ENCODE measurements at regions not wholly inside any gene's neighbourhood (a gene's known extent, or its start where the extent isn't known, plus 50 kb on each side); places are given as distances from the start of the nearest gene placed in this dataset.

DNA sequence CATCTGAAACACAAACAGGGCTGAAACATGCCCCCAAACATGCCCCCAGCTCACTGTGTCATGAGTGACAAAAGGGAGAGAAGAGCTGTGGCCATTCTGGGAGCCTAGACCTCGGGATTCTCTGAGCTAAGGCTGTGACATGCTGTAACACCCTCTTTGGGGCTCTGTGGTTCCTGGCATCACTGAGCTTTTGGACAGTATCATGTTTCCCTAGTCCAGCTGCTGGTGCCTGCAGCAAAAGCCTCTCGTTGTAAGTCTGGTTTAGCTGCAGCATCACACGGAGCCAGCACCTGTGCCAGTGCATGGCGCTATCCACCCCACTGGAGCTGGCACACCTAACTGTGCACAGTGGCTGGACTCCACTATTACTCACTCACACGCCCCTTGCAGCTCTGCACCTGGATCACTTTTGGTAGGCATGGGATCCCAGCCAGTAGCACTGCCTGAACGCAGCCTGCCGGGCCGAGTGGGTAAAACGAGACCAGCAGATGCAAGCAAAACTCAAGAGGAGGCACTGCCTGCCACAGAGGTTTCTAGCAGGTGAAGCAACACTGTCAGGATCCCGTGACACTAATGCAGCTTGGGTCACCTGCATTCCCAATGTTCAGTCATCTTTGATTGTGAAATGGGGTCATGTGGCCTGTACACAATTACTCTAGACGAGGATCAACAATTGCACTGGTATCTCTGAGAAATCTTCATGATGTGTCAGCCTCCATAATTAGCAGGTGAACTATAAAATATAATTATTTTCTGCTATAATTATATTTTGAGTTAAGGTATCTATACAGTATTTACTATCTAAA is 547.2 kb downstream of the ZNF804A start:
- no CpG with 5 or more reads among the region's 11 CpGs for WGBS (ENCODE audit: insufficient coverage, insufficient read length)
- Histone ChIP-seq H3K9me3 (ENCODE audit: control insufficient read depth, insufficient read depth, low read length) (no peaks in the 10 kb centered on the region), H3K36me3 (ENCODE audit: control insufficient read depth, insufficient read depth, low read length) (no peaks in the 10 kb centered on the region), H3K4me3 (ENCODE audit: low read length) (no peak overlapping the region), H3K4me1 (ENCODE audit: control insufficient read depth, insufficient read depth, low read length) (no peaks in the 10 kb centered on the region), H3K27me3 (ENCODE audit: control insufficient read depth, insufficient read depth, low read length) (no peaks in the 10 kb centered on the region), H3K27ac (ENCODE audit: low read length) (no peak overlapping the region)
- DNase-seq (ENCODE audit: low read depth, low spot score): no peak

DNA sequence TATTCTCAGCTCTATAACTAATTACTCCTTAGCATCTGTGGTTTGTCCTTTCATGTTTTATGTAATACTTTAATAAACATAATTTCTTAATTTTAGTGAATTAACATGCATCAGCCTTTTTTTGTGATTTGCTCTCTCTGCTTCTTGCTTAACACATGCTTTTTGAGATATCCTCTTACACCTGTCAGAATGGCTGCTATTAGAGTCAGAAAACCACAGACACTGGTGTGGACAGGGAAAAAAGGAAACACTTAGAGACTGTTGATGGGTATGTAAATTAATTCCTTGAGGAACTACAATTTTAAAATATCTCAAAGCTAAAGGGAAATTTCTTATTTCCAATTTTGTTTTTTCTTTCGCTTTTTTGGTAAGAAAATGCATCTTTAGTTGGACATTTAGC is 549.0 kb downstream of the ZNF804A start:
- Histone ChIP-seq H3K9me3 (ENCODE audit: control insufficient read depth, insufficient read depth, low read length) (no peaks in the 10 kb centered on the region), H3K36me3 (ENCODE audit: control insufficient read depth, insufficient read depth, low read length) (no peaks in the 10 kb centered on the region), H3K4me3 (ENCODE audit: low read length) (no peak overlapping the region), H3K4me1 (ENCODE audit: control insufficient read depth, insufficient read depth, low read length) (no peaks in the 10 kb centered on the region), H3K27ac (ENCODE audit: low read length) (no peak overlapping the region), H3K27me3 (ENCODE audit: control insufficient read depth, insufficient read depth, low read length) (no peaks in the 10 kb centered on the region)
- no CpG with 5 or more reads among the region's 1 CpG for WGBS (ENCODE audit: insufficient coverage, insufficient read length)
- DNase-seq (ENCODE audit: low read depth, low spot score): no peak

DNA sequence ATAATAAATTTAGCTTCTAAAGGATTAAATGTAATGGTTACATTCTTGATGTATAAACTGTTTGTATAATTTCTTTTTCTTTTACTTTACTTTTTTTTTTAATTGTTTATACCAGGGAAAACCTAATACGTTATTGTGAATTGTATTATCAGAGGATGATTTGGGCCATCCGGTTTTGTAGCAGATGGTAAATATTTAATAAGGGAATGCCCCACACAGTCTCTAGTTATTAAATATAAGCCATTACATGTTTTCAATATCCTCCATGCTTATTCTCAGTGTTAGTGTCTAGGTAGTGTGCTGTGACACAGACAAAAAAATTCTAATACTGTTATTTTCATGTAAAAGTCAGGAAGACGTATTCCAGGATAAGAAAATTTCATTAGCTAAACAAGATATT is 553.9 kb downstream of the ZNF804A start:
- Histone ChIP-seq H3K9me3 (ENCODE audit: control insufficient read depth, insufficient read depth, low read length) (no peaks in the 10 kb centered on the region), H3K36me3 (ENCODE audit: control insufficient read depth, insufficient read depth, low read length) (no peaks in the 10 kb centered on the region), H3K4me3 (ENCODE audit: low read length) (no peak overlapping the region), H3K4me1 (ENCODE audit: control insufficient read depth, insufficient read depth, low read length) (no peaks in the 10 kb centered on the region), H3K27ac (ENCODE audit: low read length) (no peak overlapping the region), H3K27me3 (ENCODE audit: control insufficient read depth, insufficient read depth, low read length) (no peaks in the 10 kb centered on the region)
- no peak for DNase-seq (ENCODE audit: low read depth, low spot score)
- WGBS (ENCODE audit: insufficient coverage, insufficient read length): no CpG with 5 or more reads among the region's 3 CpGs

DNA sequence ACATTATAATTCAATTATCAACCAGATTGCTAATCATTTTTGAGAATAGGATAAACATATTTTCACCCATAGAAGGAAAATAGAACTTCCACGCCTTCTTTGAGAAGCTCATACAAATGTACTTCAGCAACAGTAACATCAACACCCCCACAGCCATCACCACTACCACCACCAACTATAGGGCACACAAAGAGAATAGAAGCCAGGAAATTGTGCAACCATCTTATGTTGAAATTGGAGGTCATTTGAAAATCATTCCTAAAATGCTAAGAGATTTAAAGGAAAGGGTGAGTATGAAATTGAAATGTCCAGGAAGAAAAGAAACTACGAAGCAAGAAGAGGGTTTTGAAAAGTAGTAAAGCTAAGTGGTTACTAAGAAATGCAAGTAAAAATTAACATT is 563.4 kb downstream of the ZNF804A start:
- Histone ChIP-seq H3K27ac (ENCODE audit: low read length) (no peak overlapping the region), H3K4me3 (ENCODE audit: low read length) (no peak overlapping the region)
- WGBS (ENCODE audit: insufficient coverage, insufficient read length): 100% methylated on average over 1 of the region's 2 CpGs

DNA sequence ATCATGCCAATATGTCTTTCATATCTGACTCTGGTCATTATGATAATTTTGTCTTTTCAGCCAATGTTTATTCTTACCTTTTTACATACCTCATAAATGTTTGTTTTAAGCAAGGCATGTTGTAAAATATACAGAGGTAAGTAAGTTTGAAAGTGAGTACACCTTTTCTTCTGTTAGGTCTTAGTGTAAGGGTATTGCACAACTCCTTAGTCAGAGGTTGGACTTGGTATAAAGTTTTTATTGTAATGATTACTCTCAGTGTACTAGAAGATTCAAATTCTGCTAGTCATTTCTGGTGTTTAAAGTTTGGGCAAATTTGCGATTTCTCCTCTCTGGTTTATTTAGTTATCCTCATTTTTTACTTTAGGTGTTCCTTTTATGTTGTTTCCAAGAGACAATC is 564.3 kb upstream of the FSIP2 start:
- Histone ChIP-seq H3K9me3 (ENCODE audit: control insufficient read depth, insufficient read depth, low read length) (no peaks in the 10 kb centered on the region), H3K4me3 (ENCODE audit: low read length) (no peak overlapping the region), H3K4me1 (ENCODE audit: control insufficient read depth, insufficient read depth, low read length) (no peaks in the 10 kb centered on the region), H3K27me3 (ENCODE audit: control insufficient read depth, insufficient read depth, low read length) (no peaks in the 10 kb centered on the region), H3K27ac (ENCODE audit: low read length) (no peak overlapping the region), H3K36me3 (ENCODE audit: control insufficient read depth, insufficient read depth, low read length) (no peaks in the 10 kb centered on the region)
- no peak for DNase-seq (ENCODE audit: low read depth, low spot score)
- WGBS (ENCODE audit: insufficient coverage, insufficient read length): no CpG with 5 or more reads among the region's 1 CpG

More for the DNA sequence above, 563.4 kb downstream of the ZNF804A start:
- no peaks in the 10 kb centered on the region for H3K9me3 ChIP-seq (ENCODE audit: control insufficient read depth, insufficient read depth, low read length)
- no peaks in the 10 kb centered on the region for H3K27me3 ChIP-seq (ENCODE audit: control insufficient read depth, insufficient read depth, low read length)
- H3K4me1 ChIP-seq (ENCODE audit: control insufficient read depth, insufficient read depth, low read length): no peaks in the 10 kb centered on the region
- no peaks in the 10 kb centered on the region for H3K36me3 ChIP-seq (ENCODE audit: control insufficient read depth, insufficient read depth, low read length)
- DNase-seq (ENCODE audit: low read depth, low spot score): no peak

DNA sequence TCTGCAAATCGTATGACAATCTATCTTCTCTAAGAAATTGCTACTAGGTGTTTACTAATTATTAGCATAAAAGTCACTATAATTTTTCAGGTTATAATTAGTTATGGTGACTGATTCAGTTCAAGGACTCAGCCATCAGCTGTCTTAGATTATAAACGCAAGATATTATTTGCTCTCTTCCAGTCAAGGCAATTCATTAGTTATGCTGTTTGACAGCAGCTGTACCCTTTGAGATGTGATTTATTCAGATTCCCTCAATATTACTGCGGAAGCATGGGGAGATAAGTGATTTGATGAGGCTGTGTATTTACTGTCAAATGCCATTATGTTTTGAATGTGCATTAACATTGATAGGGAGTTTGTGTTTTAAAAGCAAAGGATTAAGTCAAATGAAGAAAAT is 558.9 kb upstream of the FSIP2 start:
- H3K36me3 ChIP-seq (ENCODE audit: control insufficient read depth, insufficient read depth, low read length): no peaks in the 10 kb centered on the region
- no peaks in the 10 kb centered on the region for H3K9me3 ChIP-seq (ENCODE audit: control insufficient read depth, insufficient read depth, low read length)
- no peaks in the 10 kb centered on the region for H3K27me3 ChIP-seq (ENCODE audit: control insufficient read depth, insufficient read depth, low read length)
- no CpG with 5 or more reads among the region's 3 CpGs for WGBS (ENCODE audit: insufficient coverage, insufficient read length)
- H3K4me3 ChIP-seq (ENCODE audit: low read length): no peak overlapping the region
- DNase-seq (ENCODE audit: low read depth, low spot score): no peak
- no peak overlapping the region for H3K27ac ChIP-seq (ENCODE audit: low read length)
- no peaks in the 10 kb centered on the region for H3K4me1 ChIP-seq (ENCODE audit: control insufficient read depth, insufficient read depth, low read length)

DNA sequence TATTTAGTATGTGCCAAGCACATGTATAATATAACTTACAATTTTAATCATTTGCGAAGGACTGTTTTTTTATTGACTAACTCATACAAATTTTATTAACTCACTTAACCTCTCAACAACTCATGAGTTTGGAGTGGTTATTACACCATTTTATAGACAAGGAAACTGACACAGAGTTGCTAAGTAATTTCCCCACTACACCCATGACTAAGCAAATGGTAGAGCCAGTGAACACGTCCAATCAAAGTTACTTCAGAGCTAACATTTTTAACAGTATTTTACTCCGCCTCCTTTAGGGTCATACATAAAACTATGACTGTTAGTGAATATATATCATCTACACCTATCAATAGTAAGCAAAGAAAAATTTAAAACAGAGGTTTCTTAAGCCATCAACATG is 556.7 kb upstream of the FSIP2 start:
- no peak for DNase-seq (ENCODE audit: low read depth, low spot score)
- Histone ChIP-seq H3K27ac (ENCODE audit: low read length) (no peak overlapping the region), H3K9me3 (ENCODE audit: control insufficient read depth, insufficient read depth, low read length) (no peaks in the 10 kb centered on the region), H3K36me3 (ENCODE audit: control insufficient read depth, insufficient read depth, low read length) (no peaks in the 10 kb centered on the region), H3K4me1 (ENCODE audit: control insufficient read depth, insufficient read depth, low read length) (no peaks in the 10 kb centered on the region), H3K4me3 (ENCODE audit: low read length) (no peak overlapping the region), H3K27me3 (ENCODE audit: control insufficient read depth, insufficient read depth, low read length) (no peaks in the 10 kb centered on the region)
- no CpG with 5 or more reads among the region's 3 CpGs for WGBS (ENCODE audit: insufficient coverage, insufficient read length)

DNA sequence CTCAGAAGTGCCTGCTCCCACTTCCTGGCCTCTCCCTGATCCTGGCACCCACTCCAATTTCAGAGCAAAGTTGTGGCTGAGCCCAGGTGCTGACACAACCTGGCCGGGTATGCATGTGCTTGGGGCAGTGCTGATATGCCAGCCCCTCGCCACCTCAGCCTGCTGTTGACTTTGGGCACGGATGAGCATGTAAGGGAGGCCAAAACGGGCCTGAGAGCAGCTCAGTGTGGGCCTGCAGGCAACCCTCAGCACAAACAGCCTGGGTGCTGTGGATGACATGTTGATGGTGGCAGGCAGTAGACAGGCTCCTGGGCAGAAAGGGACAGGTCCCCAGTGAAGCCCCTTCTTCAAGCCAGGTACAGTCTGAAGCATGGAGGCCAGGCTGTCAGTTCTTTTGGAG is 553.6 kb upstream of the FSIP2 start:
- Histone ChIP-seq H3K27me3 (ENCODE audit: control insufficient read depth, insufficient read depth, low read length) (no peaks in the 10 kb centered on the region), H3K27ac (ENCODE audit: low read length) (no peak overlapping the region), H3K36me3 (ENCODE audit: control insufficient read depth, insufficient read depth, low read length) (no peaks in the 10 kb centered on the region), H3K4me1 (ENCODE audit: control insufficient read depth, insufficient read depth, low read length) (no peaks in the 10 kb centered on the region), H3K4me3 (ENCODE audit: low read length) (no peak overlapping the region), H3K9me3 (ENCODE audit: control insufficient read depth, insufficient read depth, low read length) (no peaks in the 10 kb centered on the region)
- no CpG with 5 or more reads among the region's 4 CpGs for WGBS (ENCODE audit: insufficient coverage, insufficient read length)
- DNase-seq (ENCODE audit: low read depth, low spot score): no peak

DNA sequence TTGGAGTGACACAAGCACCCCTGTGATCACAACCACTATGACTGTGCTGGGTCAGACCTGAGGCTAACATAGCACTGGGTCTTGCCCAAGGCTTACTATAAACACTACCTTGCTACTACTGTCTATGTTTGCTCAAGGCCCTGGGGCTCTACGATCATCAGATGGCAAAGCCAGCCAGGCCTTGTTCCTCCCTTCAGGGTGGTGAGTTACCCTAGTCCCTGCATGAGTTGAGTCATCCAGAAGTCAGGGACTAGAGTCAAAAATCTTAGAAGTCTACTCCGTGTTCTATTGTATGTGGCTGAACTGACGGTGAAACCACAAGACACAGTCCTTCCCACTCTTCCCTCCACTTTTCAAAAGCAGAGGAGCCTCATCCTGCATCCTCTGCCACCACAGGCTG is 551.2 kb upstream of the FSIP2 start:
- no CpG with 5 or more reads among the region's 3 CpGs for WGBS (ENCODE audit: insufficient coverage, insufficient read length)

DNA sequence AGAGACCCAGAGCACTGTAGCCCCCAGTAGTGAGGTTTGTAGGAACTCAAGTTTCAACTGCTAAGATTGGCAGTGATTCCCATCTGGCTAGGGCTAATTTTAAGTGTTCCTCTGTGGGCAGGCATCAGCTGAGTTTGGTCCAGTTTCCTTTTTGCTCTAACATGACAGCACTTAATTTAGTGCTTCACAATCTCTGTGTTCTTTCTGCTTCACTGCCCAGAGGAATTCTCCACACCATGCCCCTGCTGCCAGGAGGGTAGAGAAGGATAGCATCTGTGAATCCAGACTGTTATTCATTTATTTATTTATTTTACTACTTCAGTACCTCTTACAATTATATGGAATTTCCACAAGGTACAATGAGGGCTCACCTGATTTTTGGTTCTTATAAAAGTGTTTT is 549.9 kb upstream of the FSIP2 start:
- Histone ChIP-seq H3K27me3 (ENCODE audit: control insufficient read depth, insufficient read depth, low read length) (no peaks in the 10 kb centered on the region), H3K4me1 (ENCODE audit: control insufficient read depth, insufficient read depth, low read length) (no peaks in the 10 kb centered on the region), H3K4me3 (ENCODE audit: low read length) (no peak overlapping the region), H3K27ac (ENCODE audit: low read length) (no peak overlapping the region), H3K9me3 (ENCODE audit: control insufficient read depth, insufficient read depth, low read length) (no peaks in the 10 kb centered on the region), H3K36me3 (ENCODE audit: control insufficient read depth, insufficient read depth, low read length) (no peaks in the 10 kb centered on the region)
- DNase-seq (ENCODE audit: low read depth, low spot score): no peak

More for the DNA sequence above, 551.2 kb upstream of the FSIP2 start:
- Histone ChIP-seq H3K36me3 (ENCODE audit: control insufficient read depth, insufficient read depth, low read length) (no peaks in the 10 kb centered on the region), H3K9me3 (ENCODE audit: control insufficient read depth, insufficient read depth, low read length) (no peaks in the 10 kb centered on the region), H3K27me3 (ENCODE audit: control insufficient read depth, insufficient read depth, low read length) (no peaks in the 10 kb centered on the region), H3K4me1 (ENCODE audit: control insufficient read depth, insufficient read depth, low read length) (no peaks in the 10 kb centered on the region), H3K4me3 (ENCODE audit: low read length) (no peak overlapping the region), H3K27ac (ENCODE audit: low read length) (no peak overlapping the region)
- no peak for DNase-seq (ENCODE audit: low read depth, low spot score)

DNA sequence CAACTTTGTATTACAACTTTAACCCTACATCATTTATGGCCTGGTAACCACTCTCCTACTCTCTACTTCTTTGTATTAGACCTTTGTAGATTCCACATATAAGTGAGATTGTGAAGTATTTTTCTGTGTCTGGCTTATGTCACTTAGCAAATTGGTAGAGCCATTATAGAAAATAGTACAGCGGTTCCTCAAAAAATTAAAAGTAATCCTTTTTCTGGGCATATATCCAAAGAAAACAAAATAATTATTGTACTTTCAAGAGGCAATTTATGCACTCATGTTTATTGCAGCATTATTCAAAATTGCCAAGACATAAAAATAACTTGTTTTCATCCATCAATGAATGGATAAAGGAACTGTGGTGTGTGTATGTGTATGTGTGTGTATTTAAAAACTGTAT is 537.5 kb upstream of the FSIP2 start:
- no peak for DNase-seq (ENCODE audit: low read depth, low spot score)
- no CpG with 5 or more reads among the region's 1 CpG for WGBS (ENCODE audit: insufficient coverage, insufficient read length)

More for the DNA sequence above, 537.5 kb upstream of the FSIP2 start:
- Histone ChIP-seq H3K9me3 (ENCODE audit: control insufficient read depth, insufficient read depth, low read length) (no peaks in the 10 kb centered on the region), H3K27ac (ENCODE audit: low read length) (no peak overlapping the region), H3K36me3 (ENCODE audit: control insufficient read depth, insufficient read depth, low read length) (no peaks in the 10 kb centered on the region), H3K27me3 (ENCODE audit: control insufficient read depth, insufficient read depth, low read length) (no peaks in the 10 kb centered on the region), H3K4me3 (ENCODE audit: low read length) (no peak overlapping the region), H3K4me1 (ENCODE audit: control insufficient read depth, insufficient read depth, low read length) (no peaks in the 10 kb centered on the region; the same call in 1 of the 2 replicates)

Measured in iPS DF 6.9 (cell line).